K562 (cell line): ENCODE measurements at regions not wholly inside any gene's neighbourhood (a gene's known extent, or its start where the extent isn't known, plus 50 kb on each side); places are given as distances from the start of the nearest gene placed in this dataset.

Experiments
- KDM1A ChIP-seq, 2 experiments: fragments of 450-650 bp; IDR thresholded peaks; 2 replicates each; pipeline ENCODE4 v1.6.1; 2016; ENCODE audit warnings: mild to moderate bottlenecking in 2 of 2
- POLR2A ChIP-seq: fragments of 450-650 bp; conservative IDR thresholded peaks from 2 replicates; pipeline ENCODE4 v1.6.1; 2016
- SIN3A ChIP-seq, 2 experiments: fragments of 150-350 bp in 1 of 2; IDR thresholded peaks; 2 replicates each; pipeline ENCODE4 v1.6.1; 2011 to 2016; ENCODE audit warnings: borderline replicate concordance in 2 of 2, low read depth in 2 of 2, low read length in 2 of 2, mild to moderate bottlenecking in 2 of 2, moderate library complexity in 2 of 2; ENCODE audit not compliant: control insufficient read depth in 1 of 2
- ZNF224 ChIP-seq: sonication (generic); formaldehyde crosslinking; IDR thresholded peaks from 2 replicates; pipeline ENCODE4 v1.8.0; 2022; ENCODE audit warnings: mild to moderate bottlenecking, missing genetic modification reagents
- ZNF785 ChIP-seq: fragments of 250-450 bp; sonication (Bioruptor Pico); IDR thresholded peaks from 2 replicates; pipeline ENCODE4 v1.4.0; 2020; ENCODE audit warnings: mild to moderate bottlenecking
- TF ChIP-seq, protein P1 (sequence below), 3 experiments: IDR thresholded peaks in 2 of 3; conservative IDR thresholded peaks in 1 of 3; 2 replicates each; pipeline ENCODE4 v1.5.1; 2011 to 2012; ENCODE audit warnings: low read length in 3 of 3, mild to moderate bottlenecking in 3 of 3, control low read depth in 2 of 3, improper control_type of control experiment in 1 of 3, inconsistent platforms in 1 of 3, low read depth in 1 of 3, mixed read lengths in 1 of 3, moderate library complexity in 1 of 3; ENCODE audit not compliant: insufficient read depth in 2 of 3
- TF ChIP-seq, protein P2 (sequence below): sonication (generic); formaldehyde crosslinking; IDR thresholded peaks from 2 replicates; pipeline ENCODE4 v1.8.1; 2023; ENCODE audit warnings: mild to moderate bottlenecking, missing genetic modification reagents
- TF ChIP-seq, protein P3 (sequence below): fragments of 450-650 bp; IDR thresholded peaks from 2 replicates; pipeline ENCODE4 v1.6.1; 2018; ENCODE audit warnings: mild to moderate bottlenecking, low read depth; ENCODE audit not compliant: partially characterized antibody
- TF ChIP-seq, protein P4 (sequence below): fragments of 450-650 bp; IDR thresholded peaks from 2 replicates; pipeline ENCODE4 v1.6.1; 2016; ENCODE audit warnings: missing biosample characterization, missing genetic modification characterization
- TF ChIP-seq, protein P5 (sequence below): fragments of 250-450 bp; sonication (Bioruptor Pico); IDR thresholded peaks from 2 replicates; pipeline ENCODE4 v1.5.0; 2020; ENCODE audit warnings: mild to moderate bottlenecking, borderline replicate concordance
- TF ChIP-seq, protein P6 (sequence below), 2 experiments: fragments of 200-800 bp in 1 of 2; sonication (Bioruptor generic) in 1 of 2; sonication (generic) in 1 of 2; formaldehyde crosslinking in 1 of 2; IDR thresholded peaks in 1 of 2; conservative IDR thresholded peaks in 1 of 2; 2 replicates each; pipeline versions ENCODE4 v1.5.0 to v1.6.1; 2016 to 2020; ENCODE audit warnings: missing compliant biosample characterization in 1 of 2, missing genetic modification characterization in 1 of 2, missing genetic modification reagents in 1 of 2
- TF ChIP-seq, protein P7 (sequence below), 2 experiments: fragments of 450-650 bp; formaldehyde crosslinking in 1 of 2; IDR thresholded peaks; 2 replicates each; pipeline versions ENCODE4 v1.4.0 to v1.6.1; 2014 to 2020; ENCODE audit warnings: mild to moderate bottlenecking in 2 of 2, borderline replicate concordance in 1 of 2, low read depth in 1 of 2

DNA sequence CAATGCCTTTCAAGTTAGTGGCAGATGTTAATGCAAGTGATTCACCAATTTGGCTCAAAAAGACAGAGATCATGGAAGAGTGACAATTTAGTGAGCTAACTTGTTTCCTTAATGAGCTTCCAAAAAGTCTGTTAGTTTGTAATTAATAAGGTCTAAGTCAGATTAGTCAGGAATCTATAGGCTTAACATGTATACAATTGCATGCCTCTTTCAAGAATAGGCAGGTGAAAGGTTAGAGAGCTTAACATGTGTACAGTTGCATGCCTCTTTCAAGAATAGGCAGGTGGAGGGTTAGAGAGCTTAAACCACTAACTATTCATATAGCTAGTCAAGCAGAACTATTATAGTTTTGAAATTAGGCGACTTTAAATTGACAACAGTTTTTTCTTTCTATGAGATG, 663.8 kb downstream of the C12orf50 start:
- TF ChIP-seq, protein P1, sequence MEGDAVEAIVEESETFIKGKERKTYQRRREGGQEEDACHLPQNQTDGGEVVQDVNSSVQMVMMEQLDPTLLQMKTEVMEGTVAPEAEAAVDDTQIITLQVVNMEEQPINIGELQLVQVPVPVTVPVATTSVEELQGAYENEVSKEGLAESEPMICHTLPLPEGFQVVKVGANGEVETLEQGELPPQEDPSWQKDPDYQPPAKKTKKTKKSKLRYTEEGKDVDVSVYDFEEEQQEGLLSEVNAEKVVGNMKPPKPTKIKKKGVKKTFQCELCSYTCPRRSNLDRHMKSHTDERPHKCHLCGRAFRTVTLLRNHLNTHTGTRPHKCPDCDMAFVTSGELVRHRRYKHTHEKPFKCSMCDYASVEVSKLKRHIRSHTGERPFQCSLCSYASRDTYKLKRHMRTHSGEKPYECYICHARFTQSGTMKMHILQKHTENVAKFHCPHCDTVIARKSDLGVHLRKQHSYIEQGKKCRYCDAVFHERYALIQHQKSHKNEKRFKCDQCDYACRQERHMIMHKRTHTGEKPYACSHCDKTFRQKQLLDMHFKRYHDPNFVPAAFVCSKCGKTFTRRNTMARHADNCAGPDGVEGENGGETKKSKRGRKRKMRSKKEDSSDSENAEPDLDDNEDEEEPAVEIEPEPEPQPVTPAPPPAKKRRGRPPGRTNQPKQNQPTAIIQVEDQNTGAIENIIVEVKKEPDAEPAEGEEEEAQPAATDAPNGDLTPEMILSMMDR (IDR thresholded peaks at IDR 0.05 in 2 of 3, conservative IDR thresholded peaks at IDR 0.05 in 1 of 3; ENCODE audit: insufficient read depth in 2 of 3, low read depth in 1 of 3, low read length in 3 of 3), result no peak
- TF ChIP-seq ZNF785 (CRISPR knock-in tag) (no peak), ZNF224 (CRISPR knock-in tag) (no peak), SIN3A (IDR thresholded peaks at IDR 0.05; ENCODE audit: borderline replicate concordance in 2 of 2, control insufficient read depth in 1 of 2, low read depth in 2 of 2, low read length in 2 of 2) (no peak), POLR2A (no peak), KDM1A (IDR thresholded peaks at IDR 0.05) (no peak)
- TF ChIP-seq, protein P2, sequence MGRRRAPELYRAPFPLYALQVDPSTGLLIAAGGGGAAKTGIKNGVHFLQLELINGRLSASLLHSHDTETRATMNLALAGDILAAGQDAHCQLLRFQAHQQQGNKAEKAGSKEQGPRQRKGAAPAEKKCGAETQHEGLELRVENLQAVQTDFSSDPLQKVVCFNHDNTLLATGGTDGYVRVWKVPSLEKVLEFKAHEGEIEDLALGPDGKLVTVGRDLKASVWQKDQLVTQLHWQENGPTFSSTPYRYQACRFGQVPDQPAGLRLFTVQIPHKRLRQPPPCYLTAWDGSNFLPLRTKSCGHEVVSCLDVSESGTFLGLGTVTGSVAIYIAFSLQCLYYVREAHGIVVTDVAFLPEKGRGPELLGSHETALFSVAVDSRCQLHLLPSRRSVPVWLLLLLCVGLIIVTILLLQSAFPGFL (CRISPR knock-in tag), result no peak
- TF ChIP-seq, protein P3, sequence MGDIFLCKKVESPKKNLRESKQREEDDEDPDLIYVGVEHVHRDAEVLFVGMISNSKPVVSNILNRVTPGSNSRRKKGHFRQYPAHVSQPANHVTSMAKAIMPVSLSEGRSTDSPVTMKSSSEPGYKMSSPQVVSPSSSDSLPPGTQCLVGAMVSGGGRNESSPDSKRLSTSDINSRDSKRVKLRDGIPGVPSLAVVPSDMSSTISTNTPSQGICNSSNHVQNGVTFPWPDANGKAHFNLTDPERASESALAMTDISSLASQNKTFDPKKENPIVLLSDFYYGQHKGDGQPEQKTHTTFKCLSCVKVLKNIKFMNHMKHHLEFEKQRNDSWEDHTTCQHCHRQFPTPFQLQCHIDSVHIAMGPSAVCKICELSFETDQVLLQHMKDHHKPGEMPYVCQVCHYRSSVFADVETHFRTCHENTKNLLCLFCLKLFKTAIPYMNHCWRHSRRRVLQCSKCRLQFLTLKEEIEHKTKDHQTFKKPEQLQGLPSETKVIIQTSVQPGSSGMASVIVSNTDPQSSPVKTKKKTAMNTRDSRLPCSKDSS, result no peak
- TF ChIP-seq, protein P4, sequence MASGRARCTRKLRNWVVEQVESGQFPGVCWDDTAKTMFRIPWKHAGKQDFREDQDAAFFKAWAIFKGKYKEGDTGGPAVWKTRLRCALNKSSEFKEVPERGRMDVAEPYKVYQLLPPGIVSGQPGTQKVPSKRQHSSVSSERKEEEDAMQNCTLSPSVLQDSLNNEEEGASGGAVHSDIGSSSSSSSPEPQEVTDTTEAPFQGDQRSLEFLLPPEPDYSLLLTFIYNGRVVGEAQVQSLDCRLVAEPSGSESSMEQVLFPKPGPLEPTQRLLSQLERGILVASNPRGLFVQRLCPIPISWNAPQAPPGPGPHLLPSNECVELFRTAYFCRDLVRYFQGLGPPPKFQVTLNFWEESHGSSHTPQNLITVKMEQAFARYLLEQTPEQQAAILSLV, result no peak
- TF ChIP-seq, protein P5, sequence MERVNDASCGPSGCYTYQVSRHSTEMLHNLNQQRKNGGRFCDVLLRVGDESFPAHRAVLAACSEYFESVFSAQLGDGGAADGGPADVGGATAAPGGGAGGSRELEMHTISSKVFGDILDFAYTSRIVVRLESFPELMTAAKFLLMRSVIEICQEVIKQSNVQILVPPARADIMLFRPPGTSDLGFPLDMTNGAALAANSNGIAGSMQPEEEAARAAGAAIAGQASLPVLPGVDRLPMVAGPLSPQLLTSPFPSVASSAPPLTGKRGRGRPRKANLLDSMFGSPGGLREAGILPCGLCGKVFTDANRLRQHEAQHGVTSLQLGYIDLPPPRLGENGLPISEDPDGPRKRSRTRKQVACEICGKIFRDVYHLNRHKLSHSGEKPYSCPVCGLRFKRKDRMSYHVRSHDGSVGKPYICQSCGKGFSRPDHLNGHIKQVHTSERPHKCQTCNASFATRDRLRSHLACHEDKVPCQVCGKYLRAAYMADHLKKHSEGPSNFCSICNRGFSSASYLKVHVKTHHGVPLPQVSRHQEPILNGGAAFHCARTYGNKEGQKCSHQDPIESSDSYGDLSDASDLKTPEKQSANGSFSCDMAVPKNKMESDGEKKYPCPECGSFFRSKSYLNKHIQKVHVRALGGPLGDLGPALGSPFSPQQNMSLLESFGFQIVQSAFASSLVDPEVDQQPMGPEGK (CRISPR knock-in tag), result no peak
- TF ChIP-seq, protein P6, sequence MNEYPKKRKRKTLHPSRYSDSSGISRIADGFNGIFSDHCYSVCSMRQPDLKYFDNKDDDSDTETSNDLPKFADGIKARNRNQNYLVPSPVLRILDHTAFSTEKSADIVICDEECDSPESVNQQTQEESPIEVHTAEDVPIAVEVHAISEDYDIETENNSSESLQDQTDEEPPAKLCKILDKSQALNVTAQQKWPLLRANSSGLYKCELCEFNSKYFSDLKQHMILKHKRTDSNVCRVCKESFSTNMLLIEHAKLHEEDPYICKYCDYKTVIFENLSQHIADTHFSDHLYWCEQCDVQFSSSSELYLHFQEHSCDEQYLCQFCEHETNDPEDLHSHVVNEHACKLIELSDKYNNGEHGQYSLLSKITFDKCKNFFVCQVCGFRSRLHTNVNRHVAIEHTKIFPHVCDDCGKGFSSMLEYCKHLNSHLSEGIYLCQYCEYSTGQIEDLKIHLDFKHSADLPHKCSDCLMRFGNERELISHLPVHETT (CRISPR knock-in tag; conservative IDR thresholded peaks at IDR 0.05 in 1 of 2, IDR thresholded peaks at IDR 0.05 in 1 of 2), result no peak
- TF ChIP-seq, protein P7, sequence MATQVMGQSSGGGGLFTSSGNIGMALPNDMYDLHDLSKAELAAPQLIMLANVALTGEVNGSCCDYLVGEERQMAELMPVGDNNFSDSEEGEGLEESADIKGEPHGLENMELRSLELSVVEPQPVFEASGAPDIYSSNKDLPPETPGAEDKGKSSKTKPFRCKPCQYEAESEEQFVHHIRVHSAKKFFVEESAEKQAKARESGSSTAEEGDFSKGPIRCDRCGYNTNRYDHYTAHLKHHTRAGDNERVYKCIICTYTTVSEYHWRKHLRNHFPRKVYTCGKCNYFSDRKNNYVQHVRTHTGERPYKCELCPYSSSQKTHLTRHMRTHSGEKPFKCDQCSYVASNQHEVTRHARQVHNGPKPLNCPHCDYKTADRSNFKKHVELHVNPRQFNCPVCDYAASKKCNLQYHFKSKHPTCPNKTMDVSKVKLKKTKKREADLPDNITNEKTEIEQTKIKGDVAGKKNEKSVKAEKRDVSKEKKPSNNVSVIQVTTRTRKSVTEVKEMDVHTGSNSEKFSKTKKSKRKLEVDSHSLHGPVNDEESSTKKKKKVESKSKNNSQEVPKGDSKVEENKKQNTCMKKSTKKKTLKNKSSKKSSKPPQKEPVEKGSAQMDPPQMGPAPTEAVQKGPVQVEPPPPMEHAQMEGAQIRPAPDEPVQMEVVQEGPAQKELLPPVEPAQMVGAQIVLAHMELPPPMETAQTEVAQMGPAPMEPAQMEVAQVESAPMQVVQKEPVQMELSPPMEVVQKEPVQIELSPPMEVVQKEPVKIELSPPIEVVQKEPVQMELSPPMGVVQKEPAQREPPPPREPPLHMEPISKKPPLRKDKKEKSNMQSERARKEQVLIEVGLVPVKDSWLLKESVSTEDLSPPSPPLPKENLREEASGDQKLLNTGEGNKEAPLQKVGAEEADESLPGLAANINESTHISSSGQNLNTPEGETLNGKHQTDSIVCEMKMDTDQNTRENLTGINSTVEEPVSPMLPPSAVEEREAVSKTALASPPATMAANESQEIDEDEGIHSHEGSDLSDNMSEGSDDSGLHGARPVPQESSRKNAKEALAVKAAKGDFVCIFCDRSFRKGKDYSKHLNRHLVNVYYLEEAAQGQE (IDR thresholded peaks at IDR 0.05; ENCODE audit: borderline replicate concordance), result no peak
- TF ChIP-seq, protein P7 (CRISPR knock-in tag; IDR thresholded peaks at IDR 0.05; ENCODE audit: low read depth), result no peak
